ENCODE measurements at regions not wholly inside any gene's neighbourhood (a gene's known extent, or its start where the extent isn't known, plus 50 kb on each side); places are given as distances from the start of the nearest gene placed in this dataset.
"Not testable (repeated sequence)": the region's sequence is repeated elsewhere in the genome, so short reads cannot be mapped to it uniquely, and the experiment has no call there.

DNA sequence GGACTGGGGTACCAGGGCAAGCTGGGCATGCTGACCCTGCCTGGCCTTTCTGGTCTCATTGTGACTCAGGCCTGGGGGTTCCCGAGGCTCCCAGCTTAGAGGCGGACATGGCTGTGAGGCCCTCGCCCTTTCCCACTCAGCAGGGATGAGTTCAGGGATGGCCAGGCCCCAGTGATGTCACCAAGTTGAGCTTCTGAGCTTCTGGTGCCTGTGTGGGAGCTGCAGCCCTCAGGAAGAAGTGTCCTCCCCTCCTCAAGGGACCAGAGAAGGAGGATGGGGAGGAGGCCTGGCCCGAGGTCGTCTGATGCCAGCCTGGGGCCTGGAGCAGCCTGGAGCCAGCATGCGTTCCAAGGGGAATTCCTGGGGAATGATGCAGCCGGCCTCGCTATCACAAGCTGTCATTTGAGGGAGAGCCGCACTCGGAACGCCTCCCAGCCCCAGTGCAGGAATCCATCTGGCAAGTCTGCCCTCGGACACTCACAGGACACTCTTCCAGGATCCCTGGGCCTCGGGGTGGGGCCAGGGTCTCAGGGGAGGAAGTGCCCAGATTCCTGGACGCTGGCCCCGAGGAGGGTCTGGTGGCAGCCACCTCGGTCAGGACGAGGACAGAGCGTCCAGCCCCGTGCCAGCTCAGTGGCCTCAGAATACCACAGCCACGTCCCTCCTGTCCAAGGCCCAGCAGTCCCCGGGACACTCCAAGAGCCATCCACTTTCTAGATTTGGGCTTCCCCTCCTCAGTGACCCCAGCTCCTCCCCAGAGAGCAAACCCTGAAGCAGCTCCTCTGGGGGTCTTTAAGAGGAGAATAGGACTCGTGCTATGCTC, 61.2 kb upstream of the GPC1 start:
- DNase-seq (ENCODE audit: low spot score) = no peak

- DNase-seq (ENCODE audit: low spot score) = no peak
These were observed 60.3 kb upstream of the GPC1 start for GRCh38 chr2:240375024-240375645.

GRCh38 chr2:240376739-240377138, 58.7 kb upstream of the GPC1 start:
- DNase-seq (ENCODE audit: low spot score) = no peak

- DNase-seq (ENCODE audit: low spot score) = no peak
These were observed 58.1 kb upstream of the GPC1 start for GRCh38 chr2:240377366-240377765.

- DNase-seq (ENCODE audit: low spot score) = no peak
These were observed 56.3 kb upstream of the GPC1 start for GRCh38 chr2:240379089-240379636.

DNA sequence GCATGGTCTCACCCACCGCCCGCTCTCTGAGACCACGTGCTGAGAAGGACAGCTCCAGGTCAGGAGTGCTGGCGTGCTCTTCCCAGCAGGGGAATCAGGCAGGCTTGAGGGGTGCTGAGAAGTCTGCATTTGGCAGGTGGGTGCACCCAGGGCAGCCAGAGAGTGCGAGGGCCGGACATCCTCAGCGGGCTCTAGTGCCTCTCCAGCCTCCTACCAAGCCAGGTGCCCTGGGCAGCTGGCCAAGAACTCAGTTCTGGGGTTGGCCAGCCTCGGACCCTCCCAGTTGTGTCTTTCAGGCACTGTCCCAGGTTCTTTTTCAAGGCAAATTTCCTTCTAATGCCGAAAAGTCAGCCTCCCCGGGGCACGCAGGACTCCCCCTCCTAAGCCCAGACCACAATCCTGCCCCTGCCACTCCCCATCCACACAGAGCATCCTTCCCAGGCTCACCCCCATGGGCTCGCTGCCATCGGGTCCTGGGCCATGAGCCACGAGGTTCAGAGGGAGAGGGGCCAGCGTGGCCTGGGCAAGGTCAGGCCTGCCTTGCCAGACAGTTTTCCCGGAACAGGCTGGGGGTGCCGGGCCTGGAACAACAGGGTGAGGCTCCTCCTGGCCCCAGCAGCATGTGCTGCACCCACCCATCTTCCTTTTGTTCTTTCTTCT, 52.2 kb upstream of the GPC1 start:
- no peak for DNase-seq (ENCODE audit: low spot score)

- no peak for DNase-seq (ENCODE audit: low spot score)
These were observed 51.4 kb upstream of the GPC1 start for GRCh38 chr2:240383871-240384700.

GRCh38 chr2:240384711-240385450, 50.6 kb upstream of the GPC1 start:
- no peak for DNase-seq (ENCODE audit: low spot score)

DNA sequence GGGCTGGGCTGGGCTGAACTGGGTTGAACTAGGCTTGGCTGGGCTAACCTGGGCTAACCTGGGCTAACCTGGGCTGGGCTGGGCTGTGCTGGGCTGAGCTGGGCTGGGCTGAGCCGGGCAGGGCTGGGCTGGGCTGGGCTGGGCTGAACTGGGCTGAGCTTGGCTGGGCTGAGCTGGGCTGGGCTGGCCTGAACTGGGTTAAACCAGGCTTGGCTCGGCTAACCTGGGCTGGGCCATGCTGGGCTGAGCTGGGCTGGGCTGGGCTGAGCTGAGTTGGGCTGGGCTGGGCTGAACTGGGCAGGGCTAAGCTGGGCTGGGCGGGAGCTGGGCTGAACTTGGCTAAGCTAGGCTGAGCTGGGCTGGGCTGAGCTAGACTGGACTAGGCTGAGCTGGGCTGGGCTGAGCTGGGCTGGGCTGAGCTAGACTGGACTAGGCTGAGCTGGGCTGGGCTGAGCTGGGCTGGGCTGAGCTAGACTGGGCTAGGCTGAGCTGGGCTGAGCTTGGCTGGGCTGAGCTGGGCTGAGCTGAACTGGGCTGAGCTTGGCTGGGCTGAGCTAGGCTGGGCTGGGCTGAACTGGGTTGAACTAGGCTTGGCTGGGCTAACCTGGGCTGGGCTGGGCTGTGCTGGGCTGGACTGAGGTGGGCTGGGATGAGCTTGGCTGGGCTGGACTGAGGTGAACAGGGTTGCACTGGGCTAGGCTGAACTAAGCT, 49.9 kb upstream of the GPC1 start:
- DNase-seq (ENCODE audit: low spot score) = not testable (repeated sequence)
